GM21529 (cell line): ENCODE measurements at regions not wholly inside any gene's neighbourhood (a gene's known extent, or its start where the extent isn't known, plus 50 kb on each side); places are given as distances from the start of the nearest gene placed in this dataset.

Experiments used
- ATAC-seq: cut with Tn5 transposase; IDR thresholded peaks from one replicate; pipeline ENCODE4 v1.9.1; 2021; ENCODE audit not compliant: unreplicated experiment

DNA sequence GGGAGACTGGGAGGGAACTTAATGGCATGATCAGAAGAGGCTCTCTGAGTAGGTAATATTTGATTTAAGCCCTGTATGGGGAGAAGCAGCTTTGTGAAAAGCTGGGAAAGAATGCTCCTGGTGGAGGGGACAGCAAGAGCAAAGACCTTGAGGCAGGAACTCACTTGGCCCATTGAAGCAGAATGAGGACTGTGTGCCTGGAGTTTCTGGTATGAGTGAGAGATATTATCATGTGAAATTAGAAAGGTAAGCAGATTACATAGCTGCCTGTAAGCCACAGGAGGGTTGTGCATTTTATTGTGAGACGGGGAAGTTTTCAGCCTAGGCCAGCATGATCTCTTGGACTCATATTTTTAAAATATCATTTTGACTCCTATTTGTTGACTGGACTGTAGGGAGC lies 502.1 kb downstream of the DHX35 start:
- no peak for ATAC-seq

DNA sequence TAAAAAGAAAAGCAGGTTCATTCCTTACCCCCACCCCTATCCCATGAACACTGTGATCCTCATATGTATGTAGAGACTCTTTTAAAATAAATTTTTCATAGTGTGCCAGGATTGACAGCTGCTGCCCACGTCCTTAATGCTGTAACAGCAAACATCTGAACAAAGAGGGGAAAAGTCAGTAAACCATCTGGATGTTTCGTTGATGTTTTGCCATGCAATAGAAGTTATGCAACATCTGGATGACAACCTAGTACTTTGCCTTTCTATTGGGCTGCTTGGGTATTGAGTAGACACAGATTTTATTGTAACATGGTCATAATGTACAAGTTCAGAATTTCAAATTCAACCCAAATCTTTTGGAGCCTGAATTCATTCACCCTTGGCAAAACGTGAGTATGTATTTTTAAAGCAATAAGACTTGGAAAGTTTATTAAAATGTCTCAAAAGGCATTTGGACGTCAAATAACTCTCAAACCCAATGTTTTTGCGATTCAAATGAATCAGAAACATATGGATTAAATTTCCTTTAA lies 500.3 kb downstream of the DHX35 start:
- no peak for ATAC-seq

DNA sequence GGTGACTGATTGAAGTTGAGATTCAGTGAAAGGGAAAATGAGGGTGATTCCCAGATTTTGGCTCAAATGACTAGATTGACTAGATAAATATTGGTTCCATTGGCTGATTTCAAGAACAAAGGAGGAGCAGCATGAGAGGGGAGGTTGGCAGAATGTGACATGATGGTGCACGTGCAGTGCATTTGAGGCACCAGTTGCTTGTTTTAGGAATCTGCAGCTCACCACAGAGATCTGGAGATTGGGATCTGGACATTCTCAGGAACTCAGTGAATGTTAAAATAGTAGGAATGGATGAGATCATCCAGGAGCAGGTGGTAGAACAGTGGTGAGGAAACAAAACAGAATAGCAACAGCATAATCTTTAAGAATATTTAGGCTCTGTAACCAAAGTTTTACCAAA lies 496.3 kb downstream of the DHX35 start:
- ATAC-seq: no peak

DNA sequence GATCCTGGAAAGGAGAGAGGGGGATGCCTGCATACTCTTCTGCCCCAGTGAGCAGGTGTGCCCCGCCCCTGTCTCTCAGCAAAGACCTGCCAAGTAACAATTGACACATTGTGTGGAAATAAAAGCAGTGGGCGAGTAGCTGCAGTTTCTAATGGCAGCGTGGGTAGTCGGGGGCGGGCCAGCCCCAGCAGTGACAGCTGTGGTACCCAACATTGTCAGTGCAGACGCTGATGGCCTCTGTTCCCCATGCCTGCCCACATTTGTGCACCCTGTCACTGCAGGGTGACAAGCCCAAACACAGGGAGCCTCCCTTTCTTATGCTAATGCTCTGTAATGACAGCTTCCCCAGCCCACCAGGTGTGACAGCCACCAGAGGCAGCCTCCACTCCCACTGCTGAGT lies 491.7 kb downstream of the DHX35 start:
- ATAC-seq: no peak

DNA sequence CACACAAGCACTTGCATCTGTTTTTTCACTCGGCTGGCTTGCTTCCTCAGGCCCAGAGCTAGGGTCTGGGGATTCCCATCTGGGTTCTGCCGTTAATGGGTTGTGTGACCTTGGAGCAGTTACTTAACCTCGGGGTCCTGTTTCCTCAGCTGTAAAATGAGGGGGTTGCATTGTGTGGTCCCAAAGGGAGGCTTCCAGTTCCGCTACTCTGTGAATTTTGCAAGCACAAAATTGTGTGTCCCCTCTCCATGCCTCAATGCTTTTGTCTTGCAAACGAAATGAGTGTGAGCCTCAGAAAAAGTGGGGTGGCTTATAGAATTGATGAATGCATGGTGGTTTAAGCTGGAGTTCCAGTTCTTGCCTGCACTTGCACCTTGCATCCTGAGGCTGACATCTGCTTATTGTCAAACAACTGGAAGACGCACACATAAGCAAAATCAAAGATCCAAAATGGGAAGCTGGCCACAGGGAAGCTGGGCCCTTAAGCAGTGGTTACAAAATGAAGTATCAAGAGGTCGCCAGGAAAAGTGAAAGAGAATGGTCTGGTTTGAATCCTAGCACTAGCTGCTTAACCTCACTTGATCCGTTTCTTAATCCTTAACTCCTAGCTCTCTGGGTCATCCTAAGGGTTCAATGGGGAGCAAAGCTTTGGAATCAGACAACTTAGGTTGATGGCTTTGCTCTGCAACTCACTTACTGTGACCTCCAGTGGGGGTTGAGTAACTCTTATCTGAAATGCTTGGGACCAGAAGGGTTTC lies 490.6 kb downstream of the DHX35 start:
- no peak for ATAC-seq

DNA sequence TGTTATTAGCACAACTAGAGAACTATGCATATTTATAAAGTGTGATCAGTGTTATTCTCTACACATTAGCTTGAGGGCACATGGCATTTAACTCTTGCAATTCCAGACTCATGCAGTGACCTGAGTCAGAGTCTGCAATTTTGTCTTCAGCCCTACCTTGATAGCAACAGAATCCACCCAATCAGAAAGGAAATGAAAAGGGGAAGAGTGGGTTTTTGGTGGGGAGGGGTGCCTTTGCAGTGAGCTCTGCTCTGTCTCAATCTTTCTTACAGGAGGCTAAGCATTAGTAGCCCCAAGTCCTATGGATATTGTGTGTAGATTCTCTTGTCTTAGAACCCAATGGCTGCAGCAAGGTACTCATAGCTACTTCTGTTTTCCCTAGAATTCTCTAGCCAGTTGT lies 489.2 kb downstream of the DHX35 start:
- ATAC-seq: no peak

DNA sequence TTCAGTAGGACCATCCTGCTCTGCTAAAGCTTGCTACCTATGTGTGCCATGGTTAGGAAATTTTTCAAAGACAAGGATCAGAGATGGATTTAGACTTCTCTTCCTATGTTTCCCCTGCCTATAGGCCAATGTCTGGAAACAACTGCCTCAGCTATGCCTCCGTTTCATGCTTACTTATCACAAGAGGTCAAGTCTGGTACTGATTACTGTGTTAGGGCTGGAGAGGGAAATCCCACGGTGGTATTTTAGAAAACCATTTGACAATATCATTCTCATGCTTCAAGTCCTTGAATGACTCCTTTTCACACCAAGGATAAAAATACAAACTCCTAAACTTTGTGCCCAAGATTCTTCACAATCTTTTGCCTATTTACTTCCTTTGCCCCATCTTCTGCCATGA lies 484.3 kb downstream of the DHX35 start:
- ATAC-seq: no peak

DNA sequence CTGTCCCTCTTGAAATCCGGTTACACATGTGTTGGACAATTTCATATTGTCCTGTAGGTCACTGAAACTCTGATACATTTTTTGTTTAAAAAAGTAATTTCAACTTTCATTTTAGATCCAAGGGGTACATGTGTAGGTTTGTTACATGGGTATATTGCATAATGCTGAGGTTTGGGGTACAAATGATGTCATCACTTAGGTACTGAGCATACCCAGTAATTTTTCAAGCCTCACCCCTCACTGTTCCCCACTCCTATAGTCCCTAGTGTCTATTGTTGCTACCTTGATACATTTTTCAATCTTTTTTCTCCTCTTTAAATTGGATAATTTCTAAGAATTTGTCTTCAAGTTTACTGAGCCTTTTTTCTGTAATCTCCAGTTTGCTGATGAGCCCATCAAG lies 483.0 kb downstream of the DHX35 start:
- ATAC-seq: no peak

DNA sequence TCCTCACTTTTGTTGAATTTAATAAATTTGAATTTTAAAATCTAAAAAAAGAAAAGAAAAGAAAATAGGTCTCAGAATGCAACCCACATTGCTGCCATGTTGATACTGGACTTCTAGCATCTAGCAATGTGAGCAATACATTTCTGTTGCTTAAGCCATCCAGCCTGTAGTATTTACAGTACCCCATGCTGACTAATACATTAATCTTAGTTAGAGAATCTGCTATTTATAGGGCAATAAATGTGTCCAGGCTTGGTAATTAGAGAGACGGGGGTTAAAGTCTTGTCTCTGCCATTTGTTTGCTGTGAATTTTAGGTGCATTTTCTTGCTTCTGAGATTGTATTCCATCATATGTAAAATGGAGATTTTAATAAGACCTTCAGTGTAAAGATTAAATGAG lies 471.3 kb downstream of the DHX35 start:
- no peak for ATAC-seq

DNA sequence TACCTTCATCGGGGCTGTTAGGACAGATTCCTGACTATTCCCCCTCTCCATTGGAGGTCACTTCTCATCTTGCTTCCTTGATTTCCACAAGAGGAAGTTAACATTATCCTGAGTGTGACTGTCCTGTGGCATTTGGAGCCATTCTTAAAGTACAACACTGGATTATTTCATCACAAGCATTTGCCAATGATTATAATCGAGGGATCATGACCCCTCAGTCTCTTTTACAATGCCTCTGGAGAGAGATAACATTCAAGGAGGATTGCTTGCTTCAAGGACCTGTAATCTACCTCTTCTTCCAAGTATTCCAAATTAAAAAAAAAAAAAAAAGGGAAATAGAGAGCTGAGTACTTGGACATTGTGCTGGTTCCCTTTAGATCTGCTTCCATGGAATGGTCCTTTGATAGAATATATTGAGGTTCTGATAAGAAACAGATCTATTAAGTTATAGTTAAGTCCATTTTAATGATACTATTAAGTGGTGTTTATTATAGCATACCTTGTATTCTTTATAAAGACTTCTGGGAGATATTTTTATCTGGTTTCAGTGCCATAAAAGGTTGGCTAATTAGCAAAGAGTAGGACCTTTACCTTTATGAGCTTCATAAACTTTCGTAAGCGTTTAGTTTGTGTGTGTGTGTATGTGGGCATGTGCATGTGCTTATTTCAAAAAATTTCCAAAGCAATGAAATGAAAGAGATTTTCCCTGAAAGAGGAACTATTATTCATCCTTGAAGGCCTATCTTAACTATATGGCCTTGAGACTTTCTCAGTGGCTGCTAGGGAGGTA lies 469.1 kb downstream of the DHX35 start:
- ATAC-seq: no peak

DNA sequence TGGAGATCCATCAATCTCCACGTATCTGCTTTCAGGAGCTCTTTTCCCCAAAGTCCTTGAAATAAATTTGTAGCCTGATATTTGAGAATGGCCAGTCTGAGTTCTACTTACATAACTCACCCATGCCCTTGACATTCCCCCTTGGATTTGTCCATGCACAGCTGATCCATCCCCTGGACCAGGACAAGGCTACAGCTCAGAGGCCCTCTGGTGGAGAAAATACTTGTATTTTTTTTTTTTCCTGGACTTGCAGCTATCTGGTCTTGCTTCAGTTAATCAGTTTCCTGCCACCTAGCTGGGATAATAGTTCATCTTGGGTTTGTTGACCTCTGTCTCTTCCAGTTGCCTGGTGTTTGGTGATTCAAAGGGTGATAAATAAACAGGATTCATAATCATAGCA lies 467.6 kb downstream of the DHX35 start:
- ATAC-seq: no peak

DNA sequence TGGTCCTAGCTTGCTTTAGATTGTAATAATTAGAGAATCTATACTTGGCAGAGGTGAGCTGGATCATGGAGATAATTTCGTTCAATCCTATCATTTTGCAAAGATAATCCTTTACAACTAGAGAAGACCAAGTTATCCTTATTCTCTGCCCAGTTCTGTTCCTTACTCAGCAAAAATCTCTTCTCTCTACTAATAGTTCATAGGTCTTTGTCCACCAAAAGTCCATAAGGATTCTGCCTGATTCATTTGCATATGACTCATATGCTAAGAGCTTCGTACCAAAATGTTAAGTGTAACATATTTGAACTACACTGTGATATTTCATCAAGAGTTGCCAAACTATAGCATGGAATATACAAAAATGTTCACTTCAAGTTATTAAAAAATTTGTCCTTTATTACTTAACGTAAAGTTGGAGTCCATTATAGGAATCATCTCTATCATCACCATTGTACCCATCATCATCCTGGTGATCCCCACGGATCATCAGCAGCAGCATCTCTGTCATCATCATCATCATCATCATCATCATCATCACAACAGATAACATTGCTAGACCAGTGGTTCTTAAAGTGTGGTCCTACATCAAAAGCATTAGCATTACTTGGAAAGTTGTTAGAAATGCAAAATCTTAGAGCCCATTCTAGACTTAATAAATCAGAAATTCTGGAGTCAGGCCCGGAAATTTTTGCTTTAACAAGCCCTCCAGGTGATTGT lies 463.0 kb downstream of the DHX35 start:
- no peak for ATAC-seq

DNA sequence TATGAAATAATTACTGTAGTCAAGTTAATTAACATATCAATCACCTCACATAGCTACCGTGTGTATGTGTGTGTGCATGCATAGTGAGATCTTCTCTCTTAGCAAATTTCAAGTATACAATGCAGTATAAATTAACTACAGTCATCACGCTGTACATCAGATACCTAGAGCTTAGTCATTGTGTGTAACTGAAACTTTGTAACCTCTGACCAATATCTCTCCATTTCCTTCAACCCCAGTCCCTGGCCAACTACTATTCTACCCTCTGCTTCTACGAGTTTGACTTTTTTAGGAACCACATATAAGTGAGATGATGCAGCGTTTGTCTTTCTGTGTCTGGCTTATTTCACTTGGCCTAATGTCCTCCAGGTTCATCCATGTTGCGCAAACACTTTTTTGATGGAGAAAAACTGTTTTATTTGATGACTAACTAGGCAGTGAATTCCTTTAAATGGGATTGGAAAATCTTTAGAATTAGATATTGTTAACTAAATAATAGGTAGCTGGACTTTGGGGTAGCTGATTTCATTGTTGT lies 459.5 kb downstream of the DHX35 start:
- no peak for ATAC-seq

DNA sequence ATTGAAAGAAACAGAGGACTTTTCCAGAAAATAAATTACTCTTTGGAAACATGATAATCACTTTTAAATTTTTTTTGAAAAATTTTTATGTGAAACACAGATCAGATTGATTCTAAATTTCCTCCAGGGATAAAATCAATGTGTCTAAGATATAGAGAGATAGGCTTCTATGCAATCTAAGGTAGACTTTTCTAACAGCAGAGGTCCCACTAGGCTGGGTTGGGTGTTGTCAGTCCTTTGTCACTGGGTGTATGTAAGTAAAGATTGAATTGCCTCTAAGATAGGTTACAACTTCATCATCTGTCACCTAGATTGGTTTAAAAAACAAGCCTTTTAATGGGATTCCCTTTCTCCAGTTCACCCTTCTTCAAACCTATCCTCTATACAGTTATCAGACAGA lies 449.9 kb downstream of the DHX35 start:
- no peak for ATAC-seq

DNA sequence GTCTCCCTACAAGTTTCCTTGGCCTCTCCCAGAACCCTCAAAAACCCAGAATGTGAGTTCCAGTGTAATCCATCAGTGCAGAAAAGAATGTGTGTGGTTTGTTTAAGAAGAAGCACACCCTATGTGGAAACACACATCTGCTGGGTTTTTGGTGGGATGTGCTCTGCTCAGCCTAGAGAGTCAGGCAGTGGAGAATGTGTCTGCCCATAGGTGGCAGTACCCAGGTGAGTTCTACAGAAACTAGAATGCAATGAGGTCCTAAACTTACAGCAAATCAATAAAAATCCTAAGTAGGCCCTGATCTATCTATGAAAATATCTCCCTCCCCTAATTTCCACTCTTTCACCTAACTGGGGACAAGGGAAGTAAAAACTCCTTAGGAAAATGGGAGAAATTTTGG lies 437.3 kb downstream of the DHX35 start:
- ATAC-seq: no peak

DNA sequence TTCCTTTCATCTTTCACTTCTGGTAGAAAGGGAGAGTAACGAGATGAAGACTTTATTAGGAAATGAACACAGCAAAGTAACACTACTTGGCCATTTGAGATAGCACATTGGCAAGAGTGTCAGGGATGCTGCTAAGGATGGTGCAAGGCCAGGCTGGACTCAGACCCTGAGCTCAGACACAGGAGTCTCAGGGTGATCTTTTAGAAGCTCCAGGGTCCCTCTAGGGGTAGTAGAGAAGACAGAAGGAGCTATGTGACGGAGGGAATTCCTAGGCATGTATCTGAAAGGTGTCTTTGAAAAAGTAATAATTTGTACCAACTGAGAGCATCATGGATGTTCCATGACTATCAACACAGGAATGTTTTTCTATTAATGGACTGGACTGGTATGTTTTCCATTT lies 436.5 kb downstream of the DHX35 start:
- no peak for ATAC-seq

DNA sequence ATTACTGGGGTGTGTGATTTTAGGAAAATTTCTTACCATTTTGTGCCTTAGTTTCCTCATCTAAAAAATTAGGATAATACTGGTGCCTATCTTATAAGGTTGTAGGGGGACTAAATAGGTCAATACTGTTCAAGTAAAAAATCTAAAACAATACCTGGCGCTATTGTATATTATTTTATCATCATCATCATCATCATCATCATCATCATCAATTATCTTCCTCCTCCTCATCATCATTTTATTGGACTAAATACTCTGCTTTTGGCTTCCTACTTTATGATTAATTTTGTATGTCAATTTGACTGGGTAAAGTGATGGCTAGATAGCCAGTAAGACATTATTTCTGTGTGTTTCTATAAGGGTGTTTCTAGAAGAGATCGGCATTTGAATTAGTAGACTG lies 435.5 kb downstream of the DHX35 start:
- ATAC-seq: no peak

DNA sequence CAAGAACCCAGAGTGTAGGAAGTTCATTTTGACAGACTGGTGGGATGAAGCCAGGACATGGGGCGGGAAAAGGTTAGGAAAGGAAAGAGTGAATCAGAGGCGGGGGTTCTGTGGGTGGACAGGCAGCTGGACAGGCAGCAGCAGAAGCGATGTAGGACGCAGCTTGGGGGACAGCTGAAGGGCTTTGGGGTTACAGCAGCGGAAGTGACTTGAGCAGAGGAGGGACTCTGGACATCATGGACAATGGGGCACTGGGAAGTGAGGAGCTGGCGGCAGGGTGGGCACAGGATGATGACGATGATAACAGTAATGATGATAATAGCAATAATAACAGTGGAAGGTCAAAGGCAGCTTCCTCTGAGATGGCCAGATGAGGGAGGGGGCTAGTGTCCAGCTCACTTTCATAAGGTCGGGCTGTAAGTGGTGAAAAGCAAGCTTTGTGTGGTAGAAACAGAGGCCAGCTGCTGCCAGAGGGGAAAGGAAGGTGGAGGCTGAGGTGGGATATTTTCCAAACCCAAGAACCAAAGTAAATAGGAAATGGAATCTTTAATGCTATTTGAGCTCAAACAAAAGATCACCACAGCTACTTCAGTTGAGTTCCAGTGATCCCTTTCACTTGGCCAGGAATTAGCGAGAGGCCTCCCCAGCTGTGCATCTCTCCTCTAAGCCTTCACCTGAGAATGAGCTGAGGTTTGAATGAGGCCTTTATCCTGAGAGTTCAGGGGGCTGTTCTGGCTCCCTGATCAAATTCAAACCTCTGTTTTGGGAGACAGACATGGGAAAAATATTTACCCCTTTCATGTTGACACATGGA lies 433.5 kb downstream of the DHX35 start:
- ATAC-seq: no peak

DNA sequence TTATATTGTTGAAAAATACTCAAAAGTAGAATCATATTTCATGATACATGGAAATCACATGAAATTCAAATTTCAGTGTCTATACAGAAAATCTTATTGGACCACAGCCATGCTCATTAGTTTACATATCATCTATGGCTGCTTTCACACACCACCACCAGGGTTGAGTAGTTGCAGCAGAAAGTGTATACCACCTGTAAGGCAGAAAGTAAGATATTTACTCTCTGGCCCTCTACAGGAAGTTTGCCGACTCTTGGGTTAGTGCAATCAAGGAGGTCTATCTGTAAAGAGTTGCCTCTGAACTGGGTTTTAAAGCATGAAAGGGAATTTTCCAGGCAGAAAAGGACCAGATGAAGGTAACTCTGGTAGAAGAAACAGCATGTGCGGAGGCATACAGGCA lies 432.3 kb downstream of the DHX35 start:
- ATAC-seq: no peak

DNA sequence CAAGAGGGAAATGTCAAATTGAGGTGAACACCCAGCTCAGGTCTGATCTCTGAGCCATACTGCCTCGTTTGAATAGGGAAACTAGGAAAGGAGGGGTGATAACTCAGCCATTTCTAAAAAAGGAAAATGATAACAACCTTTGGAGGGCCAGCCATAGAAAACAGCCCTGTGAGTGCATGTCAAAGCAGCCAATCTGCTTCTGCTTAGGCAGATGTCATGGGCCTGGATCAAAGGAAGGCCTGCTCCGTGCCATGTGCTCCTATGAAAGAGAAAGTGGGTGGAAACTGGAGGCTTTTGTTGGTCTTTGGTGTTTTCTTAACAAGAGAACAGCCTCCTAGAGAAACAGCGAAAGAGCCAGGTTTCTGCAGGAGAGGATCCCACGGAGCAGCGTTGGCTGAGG lies 428.0 kb downstream of the DHX35 start:
- ATAC-seq: no peak

DNA sequence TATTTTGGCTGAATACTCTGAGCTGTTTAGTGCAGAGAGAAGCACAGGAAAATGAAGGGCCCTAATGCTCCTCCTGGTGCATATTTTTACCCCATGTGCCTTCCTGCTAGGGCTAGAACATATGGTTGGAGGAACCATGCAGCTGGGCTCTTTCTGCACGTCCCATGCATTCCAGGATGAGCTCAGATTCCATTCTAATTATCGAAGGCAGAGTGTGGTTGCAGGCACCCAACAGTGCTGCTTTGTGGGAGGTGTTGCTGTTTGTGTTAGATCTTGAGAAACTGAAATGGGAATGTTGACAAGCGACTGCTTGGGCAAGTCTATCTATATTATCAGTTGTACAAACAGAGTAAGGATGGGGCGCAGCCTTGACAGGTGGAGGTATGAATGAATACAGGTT lies 419.5 kb downstream of the DHX35 start:
- ATAC-seq: no peak
